Liver (tissue), 7 donors: ENCODE measurements at regions not wholly inside any gene's neighbourhood (a gene's known extent, or its start where the extent isn't known, plus 50 kb on each side); places are given as distances from the start of the nearest gene placed in this dataset.

ENCODE experiments used
- DNase-seq: peaks from one replicate; pipeline ENCODE4 v3.0.0-alpha.2; 2017; ENCODE audit warnings: low spot score
- H3K27ac ChIP-seq, 2 donors: one replicate each; pipeline ENCODE4 v1.7.0; 2013; ENCODE audit warnings: inconsistent platforms in 2 of 2, low read length in 2 of 2, control low read depth in 1 of 2, low read depth in 1 of 2, mild to moderate bottlenecking in 1 of 2
- H3K27me3 ChIP-seq, 4 donors: one replicate each; pipeline versions ENCODE4 v1.6.1 to v1.7.0; 2013; ENCODE audit warnings: low read length in 3 of 4, inconsistent platforms in 1 of 4, mild to moderate bottlenecking in 1 of 4, moderate library complexity in 1 of 4; ENCODE audit not compliant: control insufficient read depth in 4 of 4, insufficient read depth in 4 of 4
- H3K36me3 ChIP-seq, 4 donors: one replicate each; pipeline versions ENCODE4 v1.6.1 to v1.7.0; 2013; ENCODE audit warnings: low read length in 3 of 4, mild to moderate bottlenecking in 3 of 4, low read depth in 1 of 4, moderate library complexity in 1 of 4; ENCODE audit not compliant: control insufficient read depth in 4 of 4, insufficient read depth in 3 of 4
- H3K4me1 ChIP-seq, 4 donors: one replicate each; pipeline versions ENCODE4 v1.6.1 to v1.7.0; 2013; ENCODE audit warnings: low read length in 3 of 4, mild to moderate bottlenecking in 3 of 4, moderate library complexity in 1 of 4; ENCODE audit not compliant: control insufficient read depth in 4 of 4, insufficient read depth in 4 of 4
- H3K4me3 ChIP-seq, 3 donors: one replicate each; pipeline versions ENCODE4 v1.6.1 to v1.7.0; 2013; ENCODE audit warnings: low read length in 3 of 3, control low read depth in 1 of 3, low read depth in 1 of 3, mild to moderate bottlenecking in 1 of 3
- H3K9ac ChIP-seq, 2 donors: one replicate each; pipeline ENCODE4 v1.7.0; 2013; ENCODE audit warnings: low read length in 2 of 2, mild to moderate bottlenecking in 2 of 2, moderate library complexity in 2 of 2, control low read depth in 1 of 2, low read depth in 1 of 2
- H3K9me3 ChIP-seq, 4 donors: one replicate each; pipeline versions ENCODE4 v1.6.1 to v1.7.0; 2013; ENCODE audit warnings: low read length in 3 of 4; ENCODE audit not compliant: control insufficient read depth in 4 of 4
- EGR1 ChIP-seq, 2 donors: IDR thresholded peaks; 2 replicates each; pipeline ENCODE4 v1.6.1; 2016 to 2018; ENCODE audit warnings: antibody characterized with exemption in 2 of 2, low read depth in 2 of 2
- FOXA1 ChIP-seq: IDR thresholded peaks from 2 replicates; pipeline ENCODE4 v1.6.1; 2016; ENCODE audit warnings: antibody characterized with exemption
- FOXA2 ChIP-seq: IDR thresholded peaks from 2 replicates; pipeline ENCODE4 v1.6.1; 2016; ENCODE audit warnings: antibody characterized with exemption
- GABPA ChIP-seq, 2 donors: IDR thresholded peaks in 1 of 2; conservative IDR thresholded peaks in 1 of 2; 2 replicates each; pipeline ENCODE4 v1.6.1; 2016; ENCODE audit warnings: antibody characterized with exemption in 2 of 2, mild to moderate bottlenecking in 1 of 2, moderate library complexity in 1 of 2
- HNF4A ChIP-seq, 2 donors: conservative IDR thresholded peaks; 2 replicates each; pipeline ENCODE4 v1.6.1; 2016; ENCODE audit warnings: antibody characterized with exemption in 2 of 2, mild to moderate bottlenecking in 2 of 2
- HNF4G ChIP-seq: IDR thresholded peaks from 2 replicates; pipeline ENCODE4 v1.6.1; 2016; ENCODE audit warnings: antibody characterized with exemption
- JUND ChIP-seq, 2 donors: IDR thresholded peaks; 2 replicates each; pipeline ENCODE4 v1.6.1; 2016; ENCODE audit warnings: antibody characterized with exemption in 2 of 2
- MAX ChIP-seq: IDR thresholded peaks from 2 replicates; pipeline ENCODE4 v1.6.1; 2016; ENCODE audit warnings: antibody characterized with exemption
- NR2F2 ChIP-seq: IDR thresholded peaks from 2 replicates; pipeline ENCODE4 v1.6.1; 2016; ENCODE audit warnings: antibody characterized with exemption
- REST ChIP-seq: IDR thresholded peaks from 2 replicates; pipeline ENCODE4 v1.6.1; 2016; ENCODE audit warnings: antibody characterized with exemption, mild to moderate bottlenecking
- RXRA ChIP-seq, 2 donors: IDR thresholded peaks; 2 replicates each; pipeline ENCODE4 v1.6.1; 2017 to 2018; ENCODE audit warnings: antibody characterized with exemption in 2 of 2, mild to moderate bottlenecking in 1 of 2
- SP1 ChIP-seq: IDR thresholded peaks from 2 replicates; pipeline ENCODE4 v1.6.1; 2018; ENCODE audit warnings: antibody characterized with exemption, mild to moderate bottlenecking
- TAF1 ChIP-seq: conservative IDR thresholded peaks from 2 replicates; pipeline ENCODE4 v1.6.1; 2016; ENCODE audit warnings: antibody characterized with exemption, mild to moderate bottlenecking
- YY1 ChIP-seq: IDR thresholded peaks from 2 replicates; pipeline ENCODE4 v1.6.1; 2016; ENCODE audit warnings: antibody characterized with exemption, mild to moderate bottlenecking
- WGBS: extraction: QIAGEN DNeasy Blood & Tissue Kit; methylation state at CpG from one replicate; pipeline ENCODE4 v1.1.7; 2013; 5-methylcytosine and 5-hydroxymethylcytosine counted together
- donor health status: healthy.
- donor health status: healthy.
- donor health status: healthy.
- donor health status: healthy.

- TF ChIP-seq RXRA (IDR thresholded peaks at IDR 0.05) (no peak), FOXA2 (no peak), YY1 (no peak), REST (no peak), EGR1 (IDR thresholded peaks at IDR 0.05; ENCODE audit: low read depth in 2 of 2) (no peak), HNF4G (no peak), MAX (no peak)
- Histone ChIP-seq H3K27me3 (peaks cover 5 to 16% (median 8%) of the 10 kb centered on the region in 4 donors), H3K4me3 (no peak overlapping the region), H3K36me3 (no peaks in the 10 kb centered on the region), H3K27ac (no peak overlapping the region), H3K9ac (no peak overlapping the region), H3K4me1 (peaks cover 0 to 5% (median 0%) of the 10 kb centered on the region in 4 donors), H3K9me3 (peaks cover 0 to 8% (median 0%) of the 10 kb centered on the region in 4 donors)
- DNase-seq: no peak
- 51% methylated on average over 4 of the region's 4 CpGs for WGBS
Observed at GRCh38 chr5:73307645-73308355, 134.8 kb downstream of the TMEM174 start.

- H3K9me3 ChIP-seq: peaks cover 0 to 8% (median 0%) of the 10 kb centered on the region in 4 donors
- no peaks in the 10 kb centered on the region for H3K36me3 ChIP-seq
- peaks cover 5 to 13% (median 8%) of the 10 kb centered on the region in 4 donors for H3K27me3 ChIP-seq
- TF ChIP-seq FOXA2 (no peak), SP1 (no peak), FOXA1 (no peak), JUND (IDR thresholded peaks at IDR 0.05) (no peak), HNF4A (conservative IDR thresholded peaks at IDR 0.05) (no peak), EGR1 (IDR thresholded peaks at IDR 0.05; ENCODE audit: low read depth in 2 of 2) (no peak), TAF1 (no peak), HNF4G (no peak), RXRA (IDR thresholded peaks at IDR 0.05) (no peak), GABPA (IDR thresholded peaks at IDR 0.05 in 1 of 2, conservative IDR thresholded peaks at IDR 0.05 in 1 of 2) (no peak), YY1 (no peak), NR2F2 (no peak)
- H3K27ac ChIP-seq: no peak overlapping the region
- no peak overlapping the region for H3K9ac ChIP-seq
- H3K4me1 ChIP-seq: peaks cover 0 to 5% (median 0%) of the 10 kb centered on the region in 4 donors
- 66% methylated on average over 7 of the region's 7 CpGs for WGBS
- no peak overlapping the region for H3K4me3 ChIP-seq
- DNase-seq: no peak
Observed at GRCh38 chr5:73306741-73307275, 133.8 kb downstream of the TMEM174 start.
